ENCODE measurements at regions not wholly inside any gene's neighbourhood (a gene's known extent, or its start where the extent isn't known, plus 50 kb on each side); places are given as distances from the start of the nearest gene placed in this dataset.

DNA sequence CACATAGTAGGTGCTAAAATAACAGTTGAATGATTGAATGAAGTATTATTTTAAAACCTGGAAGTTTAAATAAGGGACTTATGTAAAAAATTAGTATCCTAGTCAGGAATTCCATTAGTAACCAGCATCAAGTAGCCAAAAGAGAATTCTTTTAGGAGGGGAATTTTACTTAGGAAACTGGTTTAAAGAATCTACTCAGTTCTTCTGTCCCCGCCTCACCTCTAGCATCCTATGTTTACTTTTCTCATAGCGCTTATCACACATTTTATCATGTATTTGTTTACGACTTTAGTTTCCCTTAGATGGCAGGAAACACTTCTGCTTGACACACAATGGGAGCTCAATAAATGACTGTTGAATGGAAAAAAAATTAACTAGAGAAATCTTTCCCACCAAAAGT, 229.0 kb downstream of the KLF5 start:
- Histone ChIP-seq H3K36me3 (ENCODE audit: control insufficient read depth in 2 of 2, extremely low read depth in 1 of 2, insufficient read depth in 1 of 2, low read length in 1 of 2) (no peaks in the 10 kb centered on the region), H3K9me3 (no peaks in the 10 kb centered on the region), H3K27ac (ENCODE audit: low read length) (no peak overlapping the region), H3K4me3 (ENCODE audit: control insufficient read depth in 1 of 2, extremely low read depth in 1 of 2, low read length in 1 of 2) (no peak overlapping the region), H3K4me1 (ENCODE audit: control insufficient read depth in 1 of 2, extremely low read depth in 1 of 2, insufficient read depth in 2 of 2, low read length in 2 of 2) (no peaks in the 10 kb centered on the region), H3K27me3 (replicated peaks in 1 of 2; ENCODE audit: control insufficient read depth in 2 of 2, extremely low read depth in 1 of 2, insufficient read depth in 2 of 2, low read length in 1 of 2) (no peaks in the 10 kb centered on the region)
- no peak overlapping the region for H3K4me3 Mint-ChIP-seq
- ChIA-PET POLR2A (no interaction called here), CTCF (interaction anchor here in 1 of 2 donors (0.6 kb wide), 1 partner anchor 42 kb away, joined by 3 read pairs; no protein-coding TSS in a partner anchor)
- H3K27me3 Mint-ChIP-seq: peaks cover 7 to 11% of the 10 kb centered on the region in 2 donors
- H3K4me1 Mint-ChIP-seq: no peaks in the 10 kb centered on the region
- ATAC-seq (replicated peaks in 1 of 4): no peak
- no peaks in the 10 kb centered on the region for H3K36me3 Mint-ChIP-seq
- H3K27ac Mint-ChIP-seq: no peak overlapping the region
- no peak for DNase-seq
- no CpG with 5 or more reads among the region's 3 CpGs for WGBS (ENCODE audit: insufficient coverage)
- no peaks in the 10 kb centered on the region for H3K9me3 Mint-ChIP-seq

GRCh38 chr13:73286942-73287620, 228.3 kb downstream of the KLF5 start:
- Mint-ChIP-seq H3K4me3 (no peak overlapping the region), H3K4me1 (no peaks in the 10 kb centered on the region), H3K27me3 (peaks cover 7 to 11% of the 10 kb centered on the region in 2 donors), H3K36me3 (no peaks in the 10 kb centered on the region), H3K27ac (no peak overlapping the region), H3K9me3 (no peaks in the 10 kb centered on the region)
- H3K36me3 ChIP-seq (ENCODE audit: control insufficient read depth in 2 of 2, extremely low read depth in 1 of 2, insufficient read depth in 1 of 2, low read length in 1 of 2): no peaks in the 10 kb centered on the region
- H3K27ac ChIP-seq (ENCODE audit: low read length): no peak overlapping the region
- DNase-seq (no peak), ATAC-seq (replicated peaks in 1 of 4) (no peak)
- no peaks in the 10 kb centered on the region for H3K9me3 ChIP-seq
- ChIA-PET POLR2A (no interaction called here), CTCF (no interaction called here)
- no peaks in the 10 kb centered on the region for H3K27me3 ChIP-seq (replicated peaks in 1 of 2; ENCODE audit: control insufficient read depth in 2 of 2, extremely low read depth in 1 of 2, insufficient read depth in 2 of 2, low read length in 1 of 2)
- H3K4me1 ChIP-seq (ENCODE audit: control insufficient read depth in 1 of 2, extremely low read depth in 1 of 2, insufficient read depth in 2 of 2, low read length in 2 of 2): no peaks in the 10 kb centered on the region
- WGBS (ENCODE audit: insufficient coverage): 100% methylated on average over 3 of the region's 10 CpGs
- no peak overlapping the region for H3K4me3 ChIP-seq (ENCODE audit: control insufficient read depth in 1 of 2, extremely low read depth in 1 of 2, low read length in 1 of 2)

DNA sequence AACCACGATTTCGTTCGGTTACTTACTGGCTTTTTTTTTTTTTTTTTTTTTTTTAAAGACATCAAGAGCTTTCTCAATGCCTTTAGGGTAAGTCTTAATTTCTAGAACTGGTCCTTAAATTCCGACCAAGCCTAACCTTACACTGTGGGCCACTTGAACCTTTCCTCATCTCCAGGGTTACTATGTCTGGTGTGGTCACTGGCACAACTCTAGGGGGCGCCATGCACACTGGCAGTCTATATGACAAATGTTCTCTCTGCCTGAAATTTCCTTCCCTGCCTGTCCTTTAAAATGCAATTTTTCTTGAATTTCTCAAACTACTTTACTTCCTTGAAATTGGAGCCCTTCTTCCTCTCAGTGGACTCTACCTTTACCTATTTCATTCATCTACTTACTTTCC, 227.4 kb downstream of the KLF5 start:
- DNase-seq: no peak
- no peaks in the 10 kb centered on the region for H3K36me3 Mint-ChIP-seq
- H3K27me3 Mint-ChIP-seq: peaks cover 7 to 11% of the 10 kb centered on the region in 2 donors
- H3K27ac Mint-ChIP-seq: no peak overlapping the region
- H3K4me1 Mint-ChIP-seq: no peaks in the 10 kb centered on the region
- Histone ChIP-seq H3K27ac (ENCODE audit: low read length) (no peak overlapping the region), H3K4me3 (ENCODE audit: control insufficient read depth in 1 of 2, extremely low read depth in 1 of 2, low read length in 1 of 2) (no peak overlapping the region), H3K9me3 (no peaks in the 10 kb centered on the region), H3K4me1 (ENCODE audit: control insufficient read depth in 1 of 2, extremely low read depth in 1 of 2, insufficient read depth in 2 of 2, low read length in 2 of 2) (no peaks in the 10 kb centered on the region), H3K36me3 (ENCODE audit: control insufficient read depth in 2 of 2, extremely low read depth in 1 of 2, insufficient read depth in 1 of 2, low read length in 1 of 2) (no peaks in the 10 kb centered on the region), H3K27me3 (replicated peaks in 1 of 2; ENCODE audit: control insufficient read depth in 2 of 2, extremely low read depth in 1 of 2, insufficient read depth in 2 of 2, low read length in 1 of 2) (no peaks in the 10 kb centered on the region)
- H3K9me3 Mint-ChIP-seq: peaks cover 0 to 3% (median 0%) of the 10 kb centered on the region in 3 donors
- ChIA-PET POLR2A (interaction anchor here in 1 of 2 donors (0.7 kb wide), 1 partner anchor 74 kb away, joined by 10 read pairs; no protein-coding TSS in a partner anchor), CTCF (interaction anchor here in 1 of 2 donors (0.6 to 0.7 kb wide), 2 partner anchors 611 to 1565 kb away, joined by 3 to 6 read pairs; no protein-coding TSS in a partner anchor)
- no peak for ATAC-seq (replicated peaks in 1 of 4)
- H3K4me3 Mint-ChIP-seq: no peak overlapping the region
- WGBS (ENCODE audit: insufficient coverage): 95% methylated on average over 5 of the region's 5 CpGs

- H3K4me1 ChIP-seq (ENCODE audit: control insufficient read depth in 1 of 2, extremely low read depth in 1 of 2, insufficient read depth in 2 of 2, low read length in 2 of 2): no peaks in the 10 kb centered on the region
- DNase-seq (no peak), ATAC-seq (replicated peaks in 1 of 4) (no peak)
- CTCF ChIA-PET: no interaction called here
- Mint-ChIP-seq H3K4me3 (no peak overlapping the region), H3K4me1 (no peaks in the 10 kb centered on the region), H3K27ac (no peak overlapping the region), H3K36me3 (no peaks in the 10 kb centered on the region), H3K9me3 (peaks cover 0 to 3% (median 0%) of the 10 kb centered on the region in 3 donors), H3K27me3 (peaks cover 3 to 6% of the 10 kb centered on the region in 2 donors)
- H3K36me3 ChIP-seq (ENCODE audit: control insufficient read depth in 2 of 2, extremely low read depth in 1 of 2, insufficient read depth in 1 of 2, low read length in 1 of 2): no peaks in the 10 kb centered on the region
- H3K9me3 ChIP-seq: no peaks in the 10 kb centered on the region
- no peak overlapping the region for H3K27ac ChIP-seq (ENCODE audit: low read length)
- no CpG with 5 or more reads among the region's 6 CpGs for WGBS (ENCODE audit: insufficient coverage)
- H3K4me3 ChIP-seq (ENCODE audit: control insufficient read depth in 1 of 2, extremely low read depth in 1 of 2, low read length in 1 of 2): no peak overlapping the region
- H3K27me3 ChIP-seq (replicated peaks in 1 of 2; ENCODE audit: control insufficient read depth in 2 of 2, extremely low read depth in 1 of 2, insufficient read depth in 2 of 2, low read length in 1 of 2): no peaks in the 10 kb centered on the region
- POLR2A ChIA-PET: no interaction called here
Measured at GRCh38 chr13:73284081-73284874, 225.5 kb downstream of the KLF5 start.

GRCh38 chr13:73283636-73284035, 224.8 kb downstream of the KLF5 start:
- Mint-ChIP-seq H3K4me1 (no peaks in the 10 kb centered on the region), H3K4me3 (no peak overlapping the region), H3K9me3 (peaks cover 0 to 3% (median 0%) of the 10 kb centered on the region in 3 donors), H3K27me3 (peaks cover 3 to 6% of the 10 kb centered on the region in 2 donors), H3K27ac (no peak overlapping the region), H3K36me3 (no peaks in the 10 kb centered on the region)
- Histone ChIP-seq H3K9me3 (no peaks in the 10 kb centered on the region), H3K27ac (ENCODE audit: low read length) (no peak overlapping the region), H3K4me1 (ENCODE audit: control insufficient read depth in 1 of 2, extremely low read depth in 1 of 2, insufficient read depth in 2 of 2, low read length in 2 of 2) (no peaks in the 10 kb centered on the region), H3K4me3 (ENCODE audit: control insufficient read depth in 1 of 2, extremely low read depth in 1 of 2, low read length in 1 of 2) (no peak overlapping the region), H3K36me3 (ENCODE audit: control insufficient read depth in 2 of 2, extremely low read depth in 1 of 2, insufficient read depth in 1 of 2, low read length in 1 of 2) (no peaks in the 10 kb centered on the region), H3K27me3 (replicated peaks in 1 of 2; ENCODE audit: control insufficient read depth in 2 of 2, extremely low read depth in 1 of 2, insufficient read depth in 2 of 2, low read length in 1 of 2) (no peaks in the 10 kb centered on the region)
- no peak for ATAC-seq (replicated peaks in 1 of 4)
- ChIA-PET POLR2A (no interaction called here), CTCF (no interaction called here)
- DNase-seq: no peak
- WGBS (ENCODE audit: insufficient coverage): 86% methylated on average over 1 of the region's 6 CpGs

DNA sequence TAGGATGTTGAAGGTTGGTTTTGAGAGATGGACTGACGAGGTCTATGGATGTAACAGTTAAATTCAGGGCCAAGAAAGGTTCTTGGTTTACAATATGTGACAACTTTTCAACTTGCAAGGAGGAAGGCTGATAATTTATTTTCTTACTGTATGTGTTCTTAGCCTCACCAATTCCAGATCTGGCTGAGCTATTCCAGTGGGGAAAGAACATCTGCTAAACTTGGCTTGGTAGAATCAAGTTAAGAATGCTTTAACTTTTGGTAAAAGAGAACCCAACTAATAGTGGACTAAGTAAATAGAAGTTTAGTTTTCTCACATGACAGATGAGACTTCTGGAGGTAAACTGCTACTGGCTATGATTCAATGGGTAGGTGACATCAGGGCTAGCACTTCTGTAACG, 222.9 kb downstream of the KLF5 start:
- H3K9me3 ChIP-seq: no peaks in the 10 kb centered on the region
- Mint-ChIP-seq H3K4me3 (no peak overlapping the region), H3K27me3 (peaks cover 3 to 6% of the 10 kb centered on the region in 2 donors), H3K4me1 (no peaks in the 10 kb centered on the region), H3K27ac (no peak overlapping the region), H3K36me3 (no peaks in the 10 kb centered on the region), H3K9me3 (peaks cover 0 to 8% (median 6%) of the 10 kb centered on the region in 3 donors)
- ChIA-PET CTCF (interaction anchor here in 1 of 2 donors (0.6 kb wide), 1 partner anchor 455 kb away, joined by 10 read pairs; no protein-coding TSS in a partner anchor), POLR2A (interaction anchor here in 1 of 2 donors (0.7 kb wide), 1 partner anchor 300 kb away, joined by 3 read pairs; no protein-coding TSS in a partner anchor)
- no peak for ATAC-seq (replicated peaks in 1 of 4)
- H3K27me3 ChIP-seq (replicated peaks in 1 of 2; ENCODE audit: control insufficient read depth in 2 of 2, extremely low read depth in 1 of 2, insufficient read depth in 2 of 2, low read length in 1 of 2): no peaks in the 10 kb centered on the region
- WGBS (ENCODE audit: insufficient coverage): 83% methylated on average over 1 of the region's 2 CpGs
- no peaks in the 10 kb centered on the region for H3K36me3 ChIP-seq (ENCODE audit: control insufficient read depth in 2 of 2, extremely low read depth in 1 of 2, insufficient read depth in 1 of 2, low read length in 1 of 2)
- no peak overlapping the region for H3K27ac ChIP-seq (ENCODE audit: low read length)
- no peak for DNase-seq
- H3K4me3 ChIP-seq (ENCODE audit: control insufficient read depth in 1 of 2, extremely low read depth in 1 of 2, low read length in 1 of 2): no peak overlapping the region
- no peaks in the 10 kb centered on the region for H3K4me1 ChIP-seq (ENCODE audit: control insufficient read depth in 1 of 2, extremely low read depth in 1 of 2, insufficient read depth in 2 of 2, low read length in 2 of 2)

Measured in T-cell (primary cell).